ENCODE measurements at regions not wholly inside any gene's neighbourhood (a gene's known extent, or its start where the extent isn't known, plus 50 kb on each side); places are given as distances from the start of the nearest gene placed in this dataset.

DNA sequence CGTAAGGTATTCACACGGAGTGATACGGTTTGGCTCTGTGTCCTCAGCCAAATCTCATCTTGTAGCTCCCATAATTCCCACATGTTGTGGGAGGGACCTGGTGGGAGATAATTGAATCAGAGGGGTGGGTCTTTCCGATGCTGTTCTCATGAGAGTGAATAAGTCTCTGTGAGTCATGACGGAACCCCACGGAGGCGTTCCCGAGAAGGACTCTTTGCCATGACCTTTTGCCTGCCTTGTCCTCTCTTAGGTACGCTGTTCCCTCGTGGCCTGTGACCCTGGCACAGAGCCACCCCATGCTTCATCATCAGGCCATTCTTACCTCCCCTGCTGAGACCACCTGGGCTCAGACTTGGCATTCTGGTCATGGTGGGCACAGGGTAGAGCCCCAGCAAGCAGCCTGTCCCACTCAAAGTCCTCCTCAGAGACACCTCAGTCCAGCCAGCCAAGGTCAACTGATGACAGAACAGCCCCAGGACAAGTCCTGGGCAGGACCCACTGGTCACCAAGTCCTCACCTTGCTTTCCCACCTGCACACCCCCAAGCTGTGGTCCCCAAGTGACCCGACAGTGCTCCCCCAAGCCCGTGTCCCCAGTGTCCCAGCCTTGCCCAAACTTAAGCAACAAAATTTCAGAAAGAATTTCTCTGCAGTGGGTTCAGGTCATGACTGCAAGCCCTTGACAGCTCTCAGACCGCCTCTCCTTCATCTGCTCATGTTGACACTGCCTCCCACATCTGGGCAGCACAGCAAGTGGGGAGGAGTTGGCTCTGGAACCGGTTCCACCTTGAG is 158.4 kb downstream of the ACTL8 start (continued):
- no peak for TF ChIP-seq SAP30 (IDR thresholded peaks at IDR 0.05; ENCODE audit: insufficient read depth, insufficient replicate concordance, low read length)
- TF ChIP-seq SUZ12 (IDR thresholded peaks at IDR 0.05; ENCODE audit: low read length): no peak
- TF ChIP-seq, protein P1, sequence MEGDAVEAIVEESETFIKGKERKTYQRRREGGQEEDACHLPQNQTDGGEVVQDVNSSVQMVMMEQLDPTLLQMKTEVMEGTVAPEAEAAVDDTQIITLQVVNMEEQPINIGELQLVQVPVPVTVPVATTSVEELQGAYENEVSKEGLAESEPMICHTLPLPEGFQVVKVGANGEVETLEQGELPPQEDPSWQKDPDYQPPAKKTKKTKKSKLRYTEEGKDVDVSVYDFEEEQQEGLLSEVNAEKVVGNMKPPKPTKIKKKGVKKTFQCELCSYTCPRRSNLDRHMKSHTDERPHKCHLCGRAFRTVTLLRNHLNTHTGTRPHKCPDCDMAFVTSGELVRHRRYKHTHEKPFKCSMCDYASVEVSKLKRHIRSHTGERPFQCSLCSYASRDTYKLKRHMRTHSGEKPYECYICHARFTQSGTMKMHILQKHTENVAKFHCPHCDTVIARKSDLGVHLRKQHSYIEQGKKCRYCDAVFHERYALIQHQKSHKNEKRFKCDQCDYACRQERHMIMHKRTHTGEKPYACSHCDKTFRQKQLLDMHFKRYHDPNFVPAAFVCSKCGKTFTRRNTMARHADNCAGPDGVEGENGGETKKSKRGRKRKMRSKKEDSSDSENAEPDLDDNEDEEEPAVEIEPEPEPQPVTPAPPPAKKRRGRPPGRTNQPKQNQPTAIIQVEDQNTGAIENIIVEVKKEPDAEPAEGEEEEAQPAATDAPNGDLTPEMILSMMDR (IDR thresholded peaks at IDR 0.05; ENCODE audit: control extremely low read depth in 1 of 3, insufficient read depth in 1 of 3, low read depth in 1 of 3, low read length in 3 of 3): no peak
- TF ChIP-seq ZNF274 (IDR thresholded peaks at IDR 0.05; ENCODE audit: borderline replicate concordance, extremely low read depth, low read length): no peak
- TF ChIP-seq GABPA (IDR thresholded peaks at IDR 0.05; ENCODE audit: borderline replicate concordance, insufficient read depth, low read length): no peak
- TF ChIP-seq CEBPB (IDR thresholded peaks at IDR 0.05; ENCODE audit: low read depth, low read length): no peak
- TF ChIP-seq TCF12 (IDR thresholded peaks at IDR 0.05; ENCODE audit: low read depth, low read length): no peak
- TF ChIP-seq CHD1 (IDR thresholded peaks at IDR 0.05; ENCODE audit: low read depth, low read length): no peak
